K562 (cell line): ENCODE measurements at regions not wholly inside any gene's neighbourhood (a gene's known extent, or its start where the extent isn't known, plus 50 kb on each side); places are given as distances from the start of the nearest gene placed in this dataset.

Experiments used
- CGGBP1 ChIP-seq: fragments of 250-450 bp; sonication (Bioruptor Pico); IDR thresholded peaks from 2 replicates; pipeline ENCODE4 v1.9.0; 2021; ENCODE audit warnings: mild to moderate bottlenecking
- CREBBP ChIP-seq: IDR thresholded peaks from one replicate; pipeline ENCODE4 v1.6.1; 2012; ENCODE audit warnings: low read depth, mild to moderate bottlenecking, control low read depth, inconsistent platforms, low read length
- E2F4 ChIP-seq: sonication (generic); formaldehyde crosslinking; IDR thresholded peaks from 2 replicates; pipeline ENCODE4 v1.8.0; 2022; ENCODE audit warnings: mild to moderate bottlenecking, low read depth, missing genetic modification reagents
- E2F8 ChIP-seq: fragments of 450-650 bp; IDR thresholded peaks from 2 replicates; pipeline ENCODE4 v1.7.1; 2018; ENCODE audit warnings: mild to moderate bottlenecking, low read depth; ENCODE audit not compliant: partially characterized antibody
- FOXP1 ChIP-seq: sonication (generic); formaldehyde crosslinking; IDR thresholded peaks from 2 replicates; pipeline ENCODE4 v1.8.0; 2022; ENCODE audit warnings: mild to moderate bottlenecking, missing genetic modification reagents
- GTF2B ChIP-seq: IDR thresholded peaks from 2 replicates; pipeline ENCODE4 v1.6.1; 2011; ENCODE audit not compliant: insufficient read length; ENCODE audit errors: extremely low read depth
- IFI16 ChIP-seq: fragments of 250-450 bp; sonication (Bioruptor Pico); IDR thresholded peaks from 2 replicates; pipeline ENCODE4 v2.1.2; 2022; ENCODE audit warnings: mild to moderate bottlenecking, inconsistent platforms
- TAF7 ChIP-seq: fragments of 450-650 bp; IDR thresholded peaks from 2 replicates; pipeline ENCODE4 v1.6.1; 2016; ENCODE audit warnings: missing genetic modification characterization, missing compliant biosample characterization
- TCF3 ChIP-seq: sonication (generic); formaldehyde crosslinking; IDR thresholded peaks from 2 replicates; pipeline ENCODE4 v1.4.0; 2020; ENCODE audit warnings: mild to moderate bottlenecking, missing genetic modification reagents
- ZNF830 ChIP-seq: fragments of 250-450 bp; sonication (Bioruptor Pico); IDR thresholded peaks from 2 replicates; pipeline ENCODE4 v1.5.0; 2021; ENCODE audit warnings: mild to moderate bottlenecking

GRCh38 chr4:157888281-157888680 lies 284.5 kb downstream of the GASK1B start (continued):
- no peak for TF ChIP-seq ZNF830 (CRISPR knock-in tag)
- TF ChIP-seq FOXP1 (CRISPR knock-in tag), result no peak
- TF ChIP-seq IFI16 (CRISPR knock-in tag), result no peak
- TF ChIP-seq TCF3, result no peak
- no peak for TF ChIP-seq CGGBP1
- TF ChIP-seq GTF2B, result no peak
- no peak for TF ChIP-seq E2F8
- TF ChIP-seq E2F4 (CRISPR knock-in tag), result no peak
- TF ChIP-seq CREBBP, result no peak
- no peak for TF ChIP-seq TAF7
